ENCODE measurements at regions not wholly inside any gene's neighbourhood (a gene's known extent, or its start where the extent isn't known, plus 50 kb on each side); places are given as distances from the start of the nearest gene placed in this dataset.

- Histone ChIP-seq H2AFZ (ENCODE audit: low read length) (no peak overlapping the region), H3K27ac (ENCODE audit: low read depth, low read length) (no peak overlapping the region), H3K79me2 (ENCODE audit: insufficient read depth, low read length) (no peaks in the 10 kb centered on the region), H3K9me3 (ENCODE audit: low read depth, low read length) (no peaks in the 10 kb centered on the region), H3K4me2 (ENCODE audit: insufficient read depth, low read length) (no peak overlapping the region), H3K27me3 (ENCODE audit: insufficient read depth, low read length) (no peaks in the 10 kb centered on the region), H3K36me3 (ENCODE audit: insufficient read depth, low read length) (no peaks in the 10 kb centered on the region), H4K20me1 (ENCODE audit: insufficient read depth, low read length) (no peaks in the 10 kb centered on the region), H3K4me1 (ENCODE audit: insufficient read depth, low read length) (no peaks in the 10 kb centered on the region), H3K4me3 (ENCODE audit: insufficient read depth, low read length) (no peak overlapping the region)
- TF ChIP-seq CTCF (IDR thresholded peaks at IDR 0.05; ENCODE audit: extremely low read depth, low read depth, low read length) = no peak
- DNase-seq (ENCODE audit: insufficient read length, low spot score, missing footprints) = no peak
Measured at GRCh38 chrX:117701050-117701449, 415.6 kb downstream of the KLHL13 start.

GRCh38 chrX:117689956-117690355 lies 426.7 kb downstream of the KLHL13 start:
- H3K36me3 ChIP-seq (ENCODE audit: insufficient read depth, low read length) = no peaks in the 10 kb centered on the region
- H3K4me2 ChIP-seq (ENCODE audit: insufficient read depth, low read length) = no peak overlapping the region
- no peak for DNase-seq (ENCODE audit: insufficient read length, low spot score, missing footprints)
- H3K27ac ChIP-seq (ENCODE audit: low read depth, low read length) = no peak overlapping the region
- no peaks in the 10 kb centered on the region for H3K79me2 ChIP-seq (ENCODE audit: insufficient read depth, low read length)
- no peaks in the 10 kb centered on the region for H3K27me3 ChIP-seq (ENCODE audit: insufficient read depth, low read length)
- H3K4me3 ChIP-seq (ENCODE audit: insufficient read depth, low read length) = no peak overlapping the region
- TF ChIP-seq CTCF (IDR thresholded peaks at IDR 0.05; ENCODE audit: extremely low read depth, low read depth, low read length) = no peak
- no peak overlapping the region for H2AFZ ChIP-seq (ENCODE audit: low read length)
- H3K9me3 ChIP-seq (ENCODE audit: low read depth, low read length) = no peaks in the 10 kb centered on the region
- no peaks in the 10 kb centered on the region for H4K20me1 ChIP-seq (ENCODE audit: insufficient read depth, low read length)
- no peaks in the 10 kb centered on the region for H3K4me1 ChIP-seq (ENCODE audit: insufficient read depth, low read length)

GRCh38 chrX:117680286-117680685 lies 436.3 kb downstream of the KLHL13 start:
- H3K27me3 ChIP-seq (ENCODE audit: insufficient read depth, low read length) = no peaks in the 10 kb centered on the region
- no peaks in the 10 kb centered on the region for H3K4me1 ChIP-seq (ENCODE audit: insufficient read depth, low read length)
- no peaks in the 10 kb centered on the region for H3K36me3 ChIP-seq (ENCODE audit: insufficient read depth, low read length)
- H3K4me2 ChIP-seq (ENCODE audit: insufficient read depth, low read length) = no peak overlapping the region
- TF ChIP-seq CTCF (IDR thresholded peaks at IDR 0.05; ENCODE audit: extremely low read depth, low read depth, low read length) = no peak
- no peaks in the 10 kb centered on the region for H3K9me3 ChIP-seq (ENCODE audit: low read depth, low read length)
- no peak for DNase-seq (ENCODE audit: insufficient read length, low spot score, missing footprints)
- H3K79me2 ChIP-seq (ENCODE audit: insufficient read depth, low read length) = no peaks in the 10 kb centered on the region
- no peak overlapping the region for H3K4me3 ChIP-seq (ENCODE audit: insufficient read depth, low read length)
- H2AFZ ChIP-seq (ENCODE audit: low read length) = no peak overlapping the region
- no peak overlapping the region for H3K27ac ChIP-seq (ENCODE audit: low read depth, low read length)
- H4K20me1 ChIP-seq (ENCODE audit: insufficient read depth, low read length) = no peaks in the 10 kb centered on the region

GRCh38 chrX:117653396-117653795 lies 463.2 kb downstream of the KLHL13 start:
- Histone ChIP-seq H3K79me2 (ENCODE audit: insufficient read depth, low read length) (no peaks in the 10 kb centered on the region), H3K36me3 (ENCODE audit: insufficient read depth, low read length) (no peaks in the 10 kb centered on the region), H3K4me2 (ENCODE audit: insufficient read depth, low read length) (no peak overlapping the region), H3K4me3 (ENCODE audit: insufficient read depth, low read length) (no peak overlapping the region), H3K27ac (ENCODE audit: low read depth, low read length) (no peak overlapping the region), H3K9me3 (ENCODE audit: low read depth, low read length) (no peaks in the 10 kb centered on the region), H4K20me1 (ENCODE audit: insufficient read depth, low read length) (no peaks in the 10 kb centered on the region), H2AFZ (ENCODE audit: low read length) (no peak overlapping the region), H3K27me3 (ENCODE audit: insufficient read depth, low read length) (no peaks in the 10 kb centered on the region), H3K4me1 (ENCODE audit: insufficient read depth, low read length) (no peaks in the 10 kb centered on the region)
- TF ChIP-seq CTCF (IDR thresholded peaks at IDR 0.05; ENCODE audit: extremely low read depth, low read depth, low read length) = no peak
- DNase-seq (ENCODE audit: insufficient read length, low spot score, missing footprints) = no peak

Measured in osteoblast (primary cell).